Neural cell (in vitro differentiated cells): ENCODE measurements at regions not wholly inside any gene's neighbourhood (a gene's known extent, or its start where the extent isn't known, plus 50 kb on each side); places are given as distances from the start of the nearest gene placed in this dataset.
"Not testable (repeated sequence)": the region's sequence is repeated elsewhere in the genome, so short reads cannot be mapped to it uniquely, and the experiment has no call there.

Source experiments
- H2AFZ ChIP-seq: fragments of 200-600, 300-800 bp; sonication (generic), shearing (Covaris generic); 2 replicates; pipeline ENCODE4 v1.6.0; 2014; ENCODE audit warnings: low read depth, mild to moderate bottlenecking, antibody characterized with exemption, low read length, moderate library complexity
- H3F3A ChIP-seq: fragments of 200-600 bp; shearing (Covaris generic); 2 replicates; pipeline ENCODE4 v1.6.1; 2016; ENCODE audit warnings: mild to moderate bottlenecking, moderate library complexity, mixed read lengths, antibody characterized with exemption, low read length; ENCODE audit not compliant: insufficient read depth, poor library complexity, severe bottlenecking
- H3K27ac ChIP-seq: fragments of 200-600, 300-800 bp; sonication (generic), shearing (Covaris generic); 2 replicates; pipeline ENCODE4 v1.5.1; 2014; ENCODE audit warnings: mild to moderate bottlenecking, low read length, moderate library complexity
- H3K27me3 ChIP-seq: fragments of 300-800, 200-600 bp; sonication (generic), shearing (Covaris generic); 2 replicates; pipeline ENCODE4 v1.6.0; 2014; ENCODE audit warnings: mild to moderate bottlenecking, low read depth, low read length, moderate library complexity; ENCODE audit not compliant: insufficient read depth
- H3K36me3 ChIP-seq: fragments of 300-800, 200-600 bp; sonication (generic), shearing (Covaris generic); 2 replicates; pipeline ENCODE4 v1.5.1; 2014; ENCODE audit warnings: mild to moderate bottlenecking, antibody characterized with exemption, low read length, moderate library complexity; ENCODE audit not compliant: insufficient read depth
- H3K4me2 ChIP-seq: fragments of 300-800, 200-600 bp; sonication (generic), shearing (Covaris generic); 2 replicates; pipeline ENCODE4 v1.6.0; 2014; ENCODE audit warnings: mild to moderate bottlenecking, low read length
- H3K4me3 ChIP-seq: fragments of 300-800, 200-600 bp; sonication (generic), shearing (Covaris generic); 2 replicates; pipeline ENCODE4 v1.5.1; 2014; ENCODE audit warnings: mild to moderate bottlenecking, low read length, moderate library complexity
- H3K79me2 ChIP-seq: fragments of 200-600 bp; shearing (Covaris generic); replicated peaks from 2 replicates; pipeline ENCODE4 v1.6.0; 2014; ENCODE audit warnings: mild to moderate bottlenecking, low read length, moderate library complexity; ENCODE audit not compliant: insufficient read depth
- H3K9ac ChIP-seq: fragments of 300-800, 200-600 bp; sonication (generic), shearing (Covaris generic); 2 replicates; pipeline ENCODE4 v1.6.1; 2016; ENCODE audit warnings: mild to moderate bottlenecking, low read length, mixed read lengths
- H3K9me2 ChIP-seq: fragments of 200-600 bp; shearing (Covaris generic); 2 replicates; pipeline ENCODE4 v1.6.1; 2016; ENCODE audit warnings: mild to moderate bottlenecking, low read length, mixed read lengths; ENCODE audit not compliant: insufficient read depth
- H3K9me3 ChIP-seq: fragments of 200-600, 300-800 bp; sonication (generic), shearing (Covaris generic); 2 replicates; pipeline ENCODE4 v1.6.1; 2016; ENCODE audit warnings: mild to moderate bottlenecking, mixed run types, low read length, moderate library complexity, mixed read lengths
- H4K20me1 ChIP-seq: fragments of 200-600 bp; shearing (Covaris generic); 2 replicates; pipeline ENCODE4 v1.6.1; 2016; ENCODE audit warnings: mild to moderate bottlenecking, mixed run types; ENCODE audit not compliant: insufficient read depth
- CTCF ChIP-seq: fragments of 450-650 bp; IDR thresholded peaks from 2 replicates; pipeline ENCODE4 v1.5.1; 2014; ENCODE audit warnings: antibody characterized with exemption, mild to moderate bottlenecking, moderate library complexity; ENCODE audit not compliant: poor library complexity, severe bottlenecking
- EP300 ChIP-seq: fragments of 450-650 bp; conservative IDR thresholded peaks from 2 replicates; pipeline ENCODE4 v1.6.1; 2014; ENCODE audit warnings: antibody characterized with exemption, mild to moderate bottlenecking, moderate library complexity; ENCODE audit not compliant: poor library complexity, severe bottlenecking
- EZH2 ChIP-seq: fragments of 200-600, 300-800 bp; shearing (Covaris generic), sonication (generic); IDR thresholded peaks from 2 replicates; pipeline ENCODE4 v1.6.1; 2014; ENCODE audit warnings: antibody characterized with exemption, low read length, borderline replicate concordance, mild to moderate bottlenecking; ENCODE audit not compliant: insufficient read depth, poor library complexity, severe bottlenecking
- MXI1 ChIP-seq: fragments of 450-650 bp; conservative IDR thresholded peaks from 2 replicates; pipeline ENCODE4 v1.6.1; 2014; ENCODE audit warnings: antibody characterized with exemption, mild to moderate bottlenecking; ENCODE audit not compliant: poor library complexity, severe bottlenecking
- POLR2AphosphoS5 ChIP-seq: IDR thresholded peaks from 2 replicates; pipeline ENCODE4 v1.6.1; 2012
- RAD21 ChIP-seq: fragments of 450-650 bp; conservative IDR thresholded peaks from 2 replicates; pipeline ENCODE4 v1.6.1; 2014; ENCODE audit warnings: antibody characterized with exemption, mild to moderate bottlenecking, moderate library complexity
- SMC3 ChIP-seq: fragments of 450-650 bp; conservative IDR thresholded peaks from 2 replicates; pipeline ENCODE4 v1.6.1; 2014; ENCODE audit warnings: antibody characterized with exemption, mild to moderate bottlenecking, moderate library complexity; ENCODE audit not compliant: poor library complexity
- TAF1 ChIP-seq: IDR thresholded peaks from 2 replicates; pipeline ENCODE4 v1.6.1; 2012; ENCODE audit warnings: low read depth
- TF ChIP-seq, protein P1 (sequence below): IDR thresholded peaks from 2 replicates; pipeline ENCODE4 v1.6.1; 2012; ENCODE audit warnings: borderline replicate concordance

DNA sequence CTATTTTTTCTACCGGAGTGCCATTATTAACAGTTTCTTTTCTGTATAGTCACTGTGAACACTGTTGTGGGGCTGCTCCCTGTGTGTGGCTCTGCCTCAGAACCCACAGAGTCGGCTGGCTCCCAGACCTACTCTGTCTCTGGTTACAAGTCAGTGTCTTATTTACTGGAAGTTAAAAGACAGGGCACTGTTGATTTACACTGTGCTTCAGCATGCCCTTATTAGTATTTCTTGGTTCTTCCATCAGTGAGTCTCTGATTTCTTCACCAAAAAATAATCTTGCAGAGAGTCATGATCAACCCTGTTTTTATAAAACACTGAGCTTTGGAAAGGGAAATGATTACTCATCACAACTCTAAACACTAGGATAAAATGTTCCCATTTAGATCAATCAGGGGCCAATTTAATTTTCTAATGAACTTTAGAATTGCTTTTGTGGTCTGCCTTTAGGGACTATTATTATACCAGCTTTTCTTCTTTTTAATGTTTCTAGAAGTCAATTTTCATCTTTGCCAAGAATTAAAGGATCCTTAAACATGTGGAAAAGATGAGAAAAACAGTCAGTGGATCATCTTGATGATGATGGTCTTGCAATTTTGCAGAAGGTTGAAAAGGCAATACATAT, 92.6 kb downstream of the UTRN start:
- TF ChIP-seq EP300 (no peak), SMC3 (no peak)
- no peaks in the 10 kb centered on the region for H3F3A ChIP-seq
- H3K36me3 ChIP-seq: no peaks in the 10 kb centered on the region
- H3K27me3 ChIP-seq: no peaks in the 10 kb centered on the region
- peaks cover 3% of the 10 kb centered on the region for H3K9me3 ChIP-seq
- no peak overlapping the region for H3K27ac ChIP-seq
- H3K9me2 ChIP-seq: no peaks in the 10 kb centered on the region
- no peak overlapping the region for H3K9ac ChIP-seq
- H3K4me3 ChIP-seq: no peak overlapping the region
- H3K79me2 ChIP-seq: peaks cover 8% of the 10 kb centered on the region
- no peak overlapping the region for H2AFZ ChIP-seq
- no peak overlapping the region for H3K4me2 ChIP-seq
- no peaks in the 10 kb centered on the region for H4K20me1 ChIP-seq

DNA sequence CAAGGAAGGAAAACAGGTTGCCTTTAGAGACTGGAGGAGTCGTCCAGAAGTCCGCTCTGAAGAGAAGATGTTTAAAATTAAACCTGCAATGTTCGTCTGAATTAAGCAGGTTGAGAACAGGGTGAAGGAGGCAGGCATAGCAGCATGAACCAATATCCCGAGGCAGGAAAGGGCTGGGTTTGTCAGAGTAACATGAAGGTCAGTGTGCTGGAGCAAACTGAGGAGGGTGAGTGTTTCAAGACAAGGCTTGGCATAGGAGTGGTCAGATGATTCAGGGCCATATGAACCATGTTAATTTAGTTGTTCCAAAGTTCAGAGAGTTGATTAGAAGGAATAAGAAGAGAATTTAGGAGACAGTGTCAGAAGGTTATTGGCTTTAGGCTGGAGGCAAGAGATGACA, 93.3 kb downstream of the UTRN start:
- peaks cover 8% of the 10 kb centered on the region for H3K79me2 ChIP-seq
- H2AFZ ChIP-seq: no peak overlapping the region
- peaks cover 3% of the 10 kb centered on the region for H3K9me3 ChIP-seq
- no peak overlapping the region for H3K9ac ChIP-seq
- no peak overlapping the region for H3K27ac ChIP-seq
- no peaks in the 10 kb centered on the region for H3K27me3 ChIP-seq
- H3K4me3 ChIP-seq: no peak overlapping the region
- H3K4me2 ChIP-seq: no peak overlapping the region
- no peaks in the 10 kb centered on the region for H3K9me2 ChIP-seq
- H3F3A ChIP-seq: no peaks in the 10 kb centered on the region
- H4K20me1 ChIP-seq: no peaks in the 10 kb centered on the region
- TF ChIP-seq, protein P1, sequence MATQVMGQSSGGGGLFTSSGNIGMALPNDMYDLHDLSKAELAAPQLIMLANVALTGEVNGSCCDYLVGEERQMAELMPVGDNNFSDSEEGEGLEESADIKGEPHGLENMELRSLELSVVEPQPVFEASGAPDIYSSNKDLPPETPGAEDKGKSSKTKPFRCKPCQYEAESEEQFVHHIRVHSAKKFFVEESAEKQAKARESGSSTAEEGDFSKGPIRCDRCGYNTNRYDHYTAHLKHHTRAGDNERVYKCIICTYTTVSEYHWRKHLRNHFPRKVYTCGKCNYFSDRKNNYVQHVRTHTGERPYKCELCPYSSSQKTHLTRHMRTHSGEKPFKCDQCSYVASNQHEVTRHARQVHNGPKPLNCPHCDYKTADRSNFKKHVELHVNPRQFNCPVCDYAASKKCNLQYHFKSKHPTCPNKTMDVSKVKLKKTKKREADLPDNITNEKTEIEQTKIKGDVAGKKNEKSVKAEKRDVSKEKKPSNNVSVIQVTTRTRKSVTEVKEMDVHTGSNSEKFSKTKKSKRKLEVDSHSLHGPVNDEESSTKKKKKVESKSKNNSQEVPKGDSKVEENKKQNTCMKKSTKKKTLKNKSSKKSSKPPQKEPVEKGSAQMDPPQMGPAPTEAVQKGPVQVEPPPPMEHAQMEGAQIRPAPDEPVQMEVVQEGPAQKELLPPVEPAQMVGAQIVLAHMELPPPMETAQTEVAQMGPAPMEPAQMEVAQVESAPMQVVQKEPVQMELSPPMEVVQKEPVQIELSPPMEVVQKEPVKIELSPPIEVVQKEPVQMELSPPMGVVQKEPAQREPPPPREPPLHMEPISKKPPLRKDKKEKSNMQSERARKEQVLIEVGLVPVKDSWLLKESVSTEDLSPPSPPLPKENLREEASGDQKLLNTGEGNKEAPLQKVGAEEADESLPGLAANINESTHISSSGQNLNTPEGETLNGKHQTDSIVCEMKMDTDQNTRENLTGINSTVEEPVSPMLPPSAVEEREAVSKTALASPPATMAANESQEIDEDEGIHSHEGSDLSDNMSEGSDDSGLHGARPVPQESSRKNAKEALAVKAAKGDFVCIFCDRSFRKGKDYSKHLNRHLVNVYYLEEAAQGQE: no peak
- TF ChIP-seq EZH2 (no peak), RAD21 (no peak), MXI1 (no peak), CTCF (no peak), POLR2AphosphoS5 (no peak), EP300 (no peak), SMC3 (no peak), TAF1 (no peak)
- no peaks in the 10 kb centered on the region for H3K36me3 ChIP-seq

DNA sequence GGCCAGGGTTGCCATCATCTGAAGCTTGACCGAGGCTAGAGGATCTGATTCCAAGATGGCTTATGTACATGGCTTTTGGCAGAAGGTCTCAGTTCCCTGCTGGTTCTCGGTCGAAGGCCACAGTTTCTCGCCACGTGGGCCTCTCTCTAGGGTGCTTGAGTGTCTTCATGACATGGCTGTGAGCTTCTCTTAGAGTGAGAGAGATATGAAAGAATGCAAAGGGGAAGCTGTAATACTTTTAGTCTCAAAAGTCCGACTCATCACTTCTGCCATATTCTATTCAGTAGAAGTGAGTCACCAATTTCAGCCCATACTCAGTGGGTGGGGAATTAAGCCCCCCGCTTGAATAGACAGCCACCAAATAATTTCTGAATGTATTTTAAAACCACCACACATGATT, 94.2 kb downstream of the UTRN start:
- H3K4me3 ChIP-seq: no peak overlapping the region
- peaks cover 8% of the 10 kb centered on the region for H3K79me2 ChIP-seq
- H4K20me1 ChIP-seq: no peaks in the 10 kb centered on the region
- no peak overlapping the region for H3K9ac ChIP-seq
- no peaks in the 10 kb centered on the region for H3K27me3 ChIP-seq
- no peak overlapping the region for H3K4me2 ChIP-seq
- no peaks in the 10 kb centered on the region for H3F3A ChIP-seq
- H3K9me3 ChIP-seq: peaks cover 3% of the 10 kb centered on the region
- no peak for TF ChIP-seq RAD21
- H3K27ac ChIP-seq: no peak overlapping the region
- no peaks in the 10 kb centered on the region for H3K9me2 ChIP-seq
- no peaks in the 10 kb centered on the region for H3K36me3 ChIP-seq
- no peak overlapping the region for H2AFZ ChIP-seq

GRCh38 chr6:144381499-144381898, 96.4 kb downstream of the UTRN start:
- not testable (repeated sequence) for H3K4me3 ChIP-seq, H3K27me3 ChIP-seq, H2AFZ ChIP-seq, H3K9me3 ChIP-seq, H3K9me2 ChIP-seq, H3K27ac ChIP-seq, H3K9ac ChIP-seq, H3K36me3 ChIP-seq, H4K20me1 ChIP-seq, H3K79me2 ChIP-seq, H3F3A ChIP-seq, H3K4me2 ChIP-seq
